ENCODE measurements at regions not wholly inside any gene's neighbourhood (a gene's known extent, or its start where the extent isn't known, plus 50 kb on each side); places are given as distances from the start of the nearest gene placed in this dataset.

- Histone ChIP-seq H3K79me2 (ENCODE audit: control insufficient read depth, insufficient read depth, low read length) (no peaks in the 10 kb centered on the region), H3K9me1 (replicated peaks; ENCODE audit: control insufficient read depth, extremely low read depth, insufficient read depth, low read length) (no peaks in the 10 kb centered on the region), H3K4me1 (ENCODE audit: control insufficient read depth, extremely low read depth, insufficient read depth, low read length) (no peaks in the 10 kb centered on the region), H3K9ac (replicated peaks; ENCODE audit: extremely low read depth, insufficient read depth, low read length) (no peak overlapping the region), H3K9me3 (replicated peaks; ENCODE audit: control insufficient read depth, insufficient read depth, low read length) (no peaks in the 10 kb centered on the region), H2AFZ (ENCODE audit: low read depth, low read length) (no peak overlapping the region), H3K27me3 (ENCODE audit: control insufficient read depth in 2 of 2, insufficient read depth in 2 of 2, low read length in 2 of 2) (no peaks in the 10 kb centered on the region), H3K36me3 (ENCODE audit: control insufficient read depth in 2 of 2, extremely low read depth in 1 of 2, insufficient read depth in 2 of 2, low read length in 2 of 2) (no peaks in the 10 kb centered on the region), H4K20me1 (replicated peaks; ENCODE audit: control insufficient read depth, extremely low read depth, insufficient read depth, low read length) (no peaks in the 10 kb centered on the region), H3K27ac (ENCODE audit: insufficient read depth, low read depth, low read length) (no peak overlapping the region), H3K4me2 (ENCODE audit: insufficient read depth, low read length) (no peak overlapping the region), H3K4me3 (replicated peaks in 1 of 3; ENCODE audit: insufficient read depth in 1 of 3, low read depth in 1 of 3, low read length in 3 of 3) (no peak overlapping the region)
- dilution Hi-C loops (cut with MboI; ENCODE audit: extremely low pct_ligation_motif_present, low sequenced_read_pairs) (no loop called here), intact Hi-C loops (cut with micrococcal nuclease) (loop anchor here (10.0 kb wide), 2 partner anchors 423 to 1087 kb away; no protein-coding TSS in a partner anchor)
- FAIRE-seq (no peak), DNase-seq (ENCODE audit: low read depth, low spot score) (no peak)
- no TSS peak for BruUV-seq (replicated peaks)
- CTCF ChIA-PET = no interaction called here
- POLR2A ChIA-PET = no interaction called here
- TF ChIP-seq EZH2 (IDR thresholded peaks at IDR 0.05; ENCODE audit: borderline replicate concordance, low read depth, low read length, severe bottlenecking) = no peak
- TF ChIP-seq POLR2AphosphoS5 (IDR thresholded peaks at IDR 0.05; ENCODE audit: insufficient read depth, low read depth, low read length) = no peak
- no peak for TF ChIP-seq FOS (IDR thresholded peaks at IDR 0.05; ENCODE audit: borderline replicate concordance, insufficient read depth, low read length)
- TF ChIP-seq GATA2 (IDR thresholded peaks at IDR 0.05; ENCODE audit: insufficient read depth, insufficient read length, low read depth, low read length) = no peak
- no peak for TF ChIP-seq CTCF (IDR thresholded peaks at IDR 0.05; ENCODE audit: extremely low read depth in 1 of 2, insufficient read depth in 1 of 2, low read depth in 1 of 2, low read length in 2 of 2)
- no peak for TF ChIP-seq JUN (IDR thresholded peaks at IDR 0.05; ENCODE audit: borderline replicate concordance, insufficient read depth, insufficient read length, low read depth)
- no peak for TF ChIP-seq POLR2A (IDR thresholded peaks at IDR 0.05; ENCODE audit: low read depth, low read length)
- TF ChIP-seq MAX (IDR thresholded peaks at IDR 0.05; ENCODE audit: insufficient read depth, insufficient read length) = no peak
- TF ChIP-seq MYC (IDR thresholded peaks at IDR 0.05; ENCODE audit: low read depth, low read length) = no peak
Measured at GRCh38 chr10:58957517-58957916, 218.9 kb upstream of the PHYHIPL start.

All from endothelial cell of umbilical vein (primary cell).